Natural killer cell (primary cell): ENCODE measurements at regions not wholly inside any gene's neighbourhood (a gene's known extent, or its start where the extent isn't known, plus 50 kb on each side); places are given as distances from the start of the nearest gene placed in this dataset.

Source experiments
- ATAC-seq, 3 donors: fragments of 150-1000 bp in 2 of 3; fragments of 200-7000 bp in 1 of 3; cut with Tn5 transposase; 1 replicate in 1 of 3; 2 replicates in 2 of 3; pipeline ENCODE4 v1.10.0; 2021; ENCODE audit warnings: mild to moderate bottlenecking in 2 of 3, moderate library complexity in 2 of 3
- DNase-seq, 2 donors: peaks; one replicate each; pipeline versions ENCODE4 v3.0.0 to v3.0.0-alpha.2; 2013 to 2021; ENCODE audit warnings: mixed read lengths in 1 of 2
- H3K27ac ChIP-seq: one replicate; pipeline ENCODE4 v1.5.1; 2013; ENCODE audit warnings: mild to moderate bottlenecking, low read length
- H3K27me3 ChIP-seq: one replicate; pipeline ENCODE4 v1.6.1; 2013; ENCODE audit warnings: low read length; ENCODE audit not compliant: control insufficient read depth, insufficient read depth
- H3K36me3 ChIP-seq: one replicate; pipeline ENCODE4 v1.6.1; 2013; ENCODE audit warnings: low read length; ENCODE audit not compliant: control insufficient read depth, insufficient read depth
- H3K4me1 ChIP-seq: one replicate; pipeline ENCODE4 v1.6.1; 2013; ENCODE audit warnings: low read length; ENCODE audit not compliant: control insufficient read depth, insufficient read depth
- H3K4me3 ChIP-seq: one replicate; pipeline ENCODE4 v1.5.1; 2013; ENCODE audit warnings: low read length
- H3K9me3 ChIP-seq: one replicate; pipeline ENCODE4 v1.6.1; 2013; ENCODE audit warnings: low read length; ENCODE audit not compliant: control insufficient read depth, insufficient read depth
- H3K27ac Mint-ChIP-seq, 2 donors: one replicate each; pipeline ENCODE4 v1.8.0; 2022; ENCODE audit warnings: mild to moderate bottlenecking in 2 of 2, mixed read lengths in 2 of 2, moderate library complexity in 1 of 2
- H3K27me3 Mint-ChIP-seq, 2 donors: one replicate each; pipeline ENCODE4 v1.8.0; 2022; ENCODE audit warnings: low read depth in 2 of 2, mixed read lengths in 2 of 2
- H3K36me3 Mint-ChIP-seq: one replicate; pipeline ENCODE4 v1.8.0; 2022; ENCODE audit warnings: mixed read lengths
- H3K4me1 Mint-ChIP-seq, 2 donors: one replicate each; pipeline ENCODE4 v1.8.0; 2022; ENCODE audit warnings: mixed read lengths in 2 of 2
- H3K4me3 Mint-ChIP-seq: one replicate; pipeline ENCODE4 v1.8.0; 2022; ENCODE audit warnings: mild to moderate bottlenecking, moderate library complexity, mixed read lengths
- H3K9me3 Mint-ChIP-seq, 2 donors: one replicate each; pipeline ENCODE4 v1.8.0; 2022; ENCODE audit warnings: mixed read lengths in 2 of 2
- WGBS: methylation state at CpG from one replicate; pipeline ENCODE4 v1.1.7; 2013; ENCODE audit warnings: missing lambda C conversion rate; ENCODE audit not compliant: insufficient coverage; 5-methylcytosine and 5-hydroxymethylcytosine counted together
- intact Hi-C: fragments of 100-400 bp; cut with micrococcal nuclease; formaldehyde crosslinking; loops from one replicate; pipeline ENCODE4 v1.14.2; 2022
- TF ChIP-seq, protein P1 (sequence below): fragments of 200-600 bp; IDR thresholded peaks from one replicate; pipeline ENCODE4 v1.8.0; 2022; ENCODE audit warnings: antibody characterized with exemption

DNA sequence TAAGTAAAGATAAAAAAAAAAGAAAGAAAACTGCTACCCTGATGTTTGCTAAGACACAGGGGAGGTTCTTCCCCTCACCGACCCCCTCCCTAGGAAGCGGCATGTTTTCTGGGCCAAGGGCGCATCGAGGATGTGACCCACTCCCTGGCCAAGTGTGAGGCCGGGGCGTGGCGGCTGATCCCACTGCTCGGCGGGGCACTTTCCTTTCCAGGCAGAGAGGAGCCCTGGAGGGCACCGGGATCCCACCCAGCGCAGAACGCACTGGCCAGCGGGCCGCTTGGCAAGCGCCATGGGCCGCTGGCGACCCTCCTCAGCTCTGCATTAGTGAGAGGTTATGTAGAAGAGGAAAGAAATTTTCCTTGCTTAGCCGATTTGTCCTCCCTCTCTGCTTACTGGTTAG lies 93.4 kb downstream of the ZNF736 start:
- Mint-ChIP-seq H3K4me3 (no peak overlapping the region), H3K9me3 (peaks cover 9 to 10% of the 10 kb centered on the region in 2 donors)

More for the DNA sequence above, 93.4 kb downstream of the ZNF736 start:
- H3K27ac Mint-ChIP-seq: no peak overlapping the region
- H3K36me3 ChIP-seq: no peaks in the 10 kb centered on the region
- ATAC-seq (no peak), DNase-seq (no peak)
- H3K4me1 Mint-ChIP-seq: no peaks in the 10 kb centered on the region
- H3K27me3 Mint-ChIP-seq: no peaks in the 10 kb centered on the region
- H3K36me3 Mint-ChIP-seq: no peaks in the 10 kb centered on the region
- H3K4me3 ChIP-seq: no peak overlapping the region
- peaks cover 17% of the 10 kb centered on the region for H3K9me3 ChIP-seq
- 93% methylated on average over 17 of the region's 18 CpGs for WGBS
- no peaks in the 10 kb centered on the region for H3K4me1 ChIP-seq
- no peaks in the 10 kb centered on the region for H3K27me3 ChIP-seq
- intact Hi-C loops: no loop called here
- TF ChIP-seq, protein P1, sequence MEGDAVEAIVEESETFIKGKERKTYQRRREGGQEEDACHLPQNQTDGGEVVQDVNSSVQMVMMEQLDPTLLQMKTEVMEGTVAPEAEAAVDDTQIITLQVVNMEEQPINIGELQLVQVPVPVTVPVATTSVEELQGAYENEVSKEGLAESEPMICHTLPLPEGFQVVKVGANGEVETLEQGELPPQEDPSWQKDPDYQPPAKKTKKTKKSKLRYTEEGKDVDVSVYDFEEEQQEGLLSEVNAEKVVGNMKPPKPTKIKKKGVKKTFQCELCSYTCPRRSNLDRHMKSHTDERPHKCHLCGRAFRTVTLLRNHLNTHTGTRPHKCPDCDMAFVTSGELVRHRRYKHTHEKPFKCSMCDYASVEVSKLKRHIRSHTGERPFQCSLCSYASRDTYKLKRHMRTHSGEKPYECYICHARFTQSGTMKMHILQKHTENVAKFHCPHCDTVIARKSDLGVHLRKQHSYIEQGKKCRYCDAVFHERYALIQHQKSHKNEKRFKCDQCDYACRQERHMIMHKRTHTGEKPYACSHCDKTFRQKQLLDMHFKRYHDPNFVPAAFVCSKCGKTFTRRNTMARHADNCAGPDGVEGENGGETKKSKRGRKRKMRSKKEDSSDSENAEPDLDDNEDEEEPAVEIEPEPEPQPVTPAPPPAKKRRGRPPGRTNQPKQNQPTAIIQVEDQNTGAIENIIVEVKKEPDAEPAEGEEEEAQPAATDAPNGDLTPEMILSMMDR: no peak
- no peak overlapping the region for H3K27ac ChIP-seq
